ENCODE measurements at regions not wholly inside any gene's neighbourhood (a gene's known extent, or its start where the extent isn't known, plus 50 kb on each side); places are given as distances from the start of the nearest gene placed in this dataset.

DNA sequence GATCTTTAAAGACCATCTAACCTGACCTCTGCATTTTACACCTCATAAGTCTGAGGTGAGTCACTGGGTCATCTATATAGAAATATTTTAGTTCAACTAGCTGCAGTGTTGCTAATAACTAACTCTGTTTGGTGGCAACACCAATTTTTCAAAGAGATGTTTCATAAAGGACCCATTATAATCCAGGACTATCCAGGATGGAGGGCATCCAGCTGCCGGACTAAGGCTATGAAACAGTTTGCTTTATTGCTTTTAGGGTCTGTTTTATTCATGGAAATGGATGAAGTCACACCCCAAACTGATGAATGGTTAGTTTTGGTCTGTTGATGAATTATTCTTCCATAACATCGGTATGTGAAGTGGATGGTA, 204.2 kb upstream of the GMDS start:
- intact Hi-C loops (cut with DNase I): no loop called here
- no peaks in the 10 kb centered on the region for H3K9me3 ChIP-seq (ENCODE audit: control insufficient read depth in 2 of 3, insufficient read depth in 1 of 3, low read length in 3 of 3)
- TF ChIP-seq, protein P1, sequence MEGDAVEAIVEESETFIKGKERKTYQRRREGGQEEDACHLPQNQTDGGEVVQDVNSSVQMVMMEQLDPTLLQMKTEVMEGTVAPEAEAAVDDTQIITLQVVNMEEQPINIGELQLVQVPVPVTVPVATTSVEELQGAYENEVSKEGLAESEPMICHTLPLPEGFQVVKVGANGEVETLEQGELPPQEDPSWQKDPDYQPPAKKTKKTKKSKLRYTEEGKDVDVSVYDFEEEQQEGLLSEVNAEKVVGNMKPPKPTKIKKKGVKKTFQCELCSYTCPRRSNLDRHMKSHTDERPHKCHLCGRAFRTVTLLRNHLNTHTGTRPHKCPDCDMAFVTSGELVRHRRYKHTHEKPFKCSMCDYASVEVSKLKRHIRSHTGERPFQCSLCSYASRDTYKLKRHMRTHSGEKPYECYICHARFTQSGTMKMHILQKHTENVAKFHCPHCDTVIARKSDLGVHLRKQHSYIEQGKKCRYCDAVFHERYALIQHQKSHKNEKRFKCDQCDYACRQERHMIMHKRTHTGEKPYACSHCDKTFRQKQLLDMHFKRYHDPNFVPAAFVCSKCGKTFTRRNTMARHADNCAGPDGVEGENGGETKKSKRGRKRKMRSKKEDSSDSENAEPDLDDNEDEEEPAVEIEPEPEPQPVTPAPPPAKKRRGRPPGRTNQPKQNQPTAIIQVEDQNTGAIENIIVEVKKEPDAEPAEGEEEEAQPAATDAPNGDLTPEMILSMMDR (IDR thresholded peaks at IDR 0.05; ENCODE audit: borderline replicate concordance, extremely low read depth, insufficient read depth): no peak
- no peak overlapping the region for H3K27ac ChIP-seq (ENCODE audit: low read depth in 2 of 2, low read length in 2 of 2)
- no peak overlapping the region for H3K4me3 ChIP-seq (ENCODE audit: low read length in 3 of 3)
- H3K36me3 ChIP-seq (ENCODE audit: control insufficient read depth in 2 of 3, insufficient read depth in 3 of 3, low read length in 3 of 3): no peaks in the 10 kb centered on the region
- peaks cover 3 to 10% (median 5%) of the 10 kb centered on the region in 3 donors for H3K4me1 ChIP-seq (ENCODE audit: control insufficient read depth in 2 of 3, insufficient read depth in 2 of 3, low read depth in 1 of 3, low read length in 3 of 3)
- DNase-seq (no peak), FAIRE-seq (no peak)
- no peak overlapping the region for H3K9ac ChIP-seq (ENCODE audit: low read length in 3 of 3)
- no peaks in the 10 kb centered on the region for H3K27me3 ChIP-seq (ENCODE audit: control insufficient read depth, insufficient read depth, low read length)

DNA sequence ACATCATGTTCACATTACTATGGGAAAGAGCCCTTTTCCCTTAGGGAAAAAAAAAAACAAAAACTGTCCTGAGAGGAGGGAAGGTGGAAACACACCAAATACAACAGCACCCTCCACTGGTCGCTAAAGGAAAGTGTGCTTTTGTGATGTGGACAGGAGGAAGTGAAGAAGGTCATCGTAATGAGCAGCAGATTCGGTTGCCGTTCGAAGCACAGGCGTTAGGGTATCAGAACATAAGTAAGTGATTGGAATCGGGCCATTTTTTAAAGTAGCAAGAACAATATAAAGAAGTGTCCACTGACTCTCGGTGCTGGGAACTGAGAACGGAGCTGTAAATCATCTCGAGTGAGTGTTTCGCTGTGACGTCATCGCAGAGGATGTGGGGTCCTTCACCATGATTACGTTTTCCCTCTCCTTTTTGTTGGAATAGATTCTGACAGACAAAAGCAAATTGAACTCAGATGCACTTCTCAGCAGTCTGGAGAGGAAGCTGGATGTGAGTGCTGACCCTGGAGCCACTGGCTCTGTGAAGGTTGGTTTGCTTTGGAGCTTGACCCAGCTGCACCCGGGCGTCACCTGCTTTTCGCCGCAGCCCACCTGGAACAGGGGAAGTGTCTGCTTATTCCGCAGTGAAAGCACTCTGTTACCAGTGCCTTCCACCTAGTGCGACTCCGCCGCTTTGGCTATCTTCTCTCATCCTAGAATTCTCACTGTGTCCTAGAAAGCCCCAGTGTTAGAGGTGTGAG, 203.6 kb upstream of the GMDS start:
- Histone ChIP-seq H3K9ac (ENCODE audit: low read length in 3 of 3) (peak overlapping the region in 2 of 3 donors; percentile 24 to 51), H3K27ac (ENCODE audit: low read depth in 2 of 2, low read length in 2 of 2) (no peak overlapping the region), H3K36me3 (ENCODE audit: control insufficient read depth in 2 of 3, insufficient read depth in 3 of 3, low read length in 3 of 3) (no peaks in the 10 kb centered on the region), H3K9me3 (ENCODE audit: control insufficient read depth in 2 of 3, insufficient read depth in 1 of 3, low read length in 3 of 3) (no peaks in the 10 kb centered on the region), H3K4me3 (ENCODE audit: low read length in 3 of 3) (peak overlapping the region; percentile 37 to 62 (median 57)), H3K27me3 (ENCODE audit: control insufficient read depth, insufficient read depth, low read length) (no peaks in the 10 kb centered on the region), H3K4me1 (ENCODE audit: control insufficient read depth in 2 of 3, insufficient read depth in 2 of 3, low read depth in 1 of 3, low read length in 3 of 3) (peaks cover 3 to 10% (median 5%) of the 10 kb centered on the region in 3 donors)
- FAIRE-seq (peak; percentile 15), DNase-seq (peak in 4 of 5 donors; percentile 72 to 94 (median 82))
- intact Hi-C loops (cut with DNase I): no loop called here
- TF ChIP-seq, protein P1 (IDR thresholded peaks at IDR 0.05; ENCODE audit: borderline replicate concordance, extremely low read depth, insufficient read depth): peak; percentile 70

DNA sequence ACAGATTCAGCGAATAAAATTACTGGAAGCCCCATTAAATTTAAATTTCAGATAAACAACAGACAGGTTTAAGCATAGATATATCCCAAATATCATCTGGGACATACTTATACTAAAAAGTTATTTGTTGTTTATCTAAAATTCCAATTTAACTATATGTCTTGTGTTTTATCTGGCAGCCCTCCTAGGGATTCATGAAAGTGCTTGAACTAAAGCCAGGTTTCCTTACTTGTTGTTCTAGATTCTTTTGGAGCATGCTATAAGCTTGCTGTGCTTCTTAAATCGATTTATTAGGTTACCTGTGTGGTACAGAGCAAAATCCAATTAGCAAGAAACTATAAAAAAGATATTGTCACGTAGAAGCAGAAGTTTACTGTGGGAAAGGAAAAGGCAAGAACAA, 202.5 kb upstream of the GMDS start:
- FAIRE-seq (no peak), DNase-seq (peak in 2 of 5 donors; percentile 29 to 34)
- Histone ChIP-seq H3K9ac (ENCODE audit: low read length in 3 of 3) (no peak overlapping the region), H3K27me3 (ENCODE audit: control insufficient read depth, insufficient read depth, low read length) (no peaks in the 10 kb centered on the region), H3K36me3 (ENCODE audit: control insufficient read depth in 2 of 3, insufficient read depth in 3 of 3, low read length in 3 of 3) (no peaks in the 10 kb centered on the region), H3K9me3 (ENCODE audit: control insufficient read depth in 2 of 3, insufficient read depth in 1 of 3, low read length in 3 of 3) (no peaks in the 10 kb centered on the region), H3K4me1 (ENCODE audit: control insufficient read depth in 2 of 3, insufficient read depth in 2 of 3, low read depth in 1 of 3, low read length in 3 of 3) (peaks cover 3 to 10% (median 5%) of the 10 kb centered on the region in 3 donors), H3K27ac (ENCODE audit: low read depth in 2 of 2, low read length in 2 of 2) (no peak overlapping the region), H3K4me3 (ENCODE audit: low read length in 3 of 3) (no peak overlapping the region)
- intact Hi-C loops (cut with DNase I): no loop called here
- TF ChIP-seq, protein P1 (IDR thresholded peaks at IDR 0.05; ENCODE audit: borderline replicate concordance, extremely low read depth, insufficient read depth): no peak

All from kidney (tissue), 13 donors.